H1 (cell line): ENCODE measurements at regions not wholly inside any gene's neighbourhood (a gene's known extent, or its start where the extent isn't known, plus 50 kb on each side); places are given as distances from the start of the nearest gene placed in this dataset.

Experiments used
- BCL11A ChIP-seq, 2 experiments: IDR thresholded peaks; one replicate each; pipeline ENCODE4 v1.6.1; 2011; ENCODE audit warnings: low read depth in 2 of 2, low read length in 2 of 2, mild to moderate bottlenecking in 2 of 2
- SP2 ChIP-seq: IDR thresholded peaks from 2 replicates; pipeline ENCODE4 v1.6.1; 2012; ENCODE audit warnings: mild to moderate bottlenecking, low read length, inconsistent platforms

GRCh38 chr13:111422348-111422747 lies 101.9 kb downstream of the TEX29 start (continued):
- TF ChIP-seq BCL11A (IDR thresholded peaks at IDR 0.05; ENCODE audit: low read depth in 2 of 2, low read length in 2 of 2) (no peak), SP2 (no peak)
